Panc1 (cell line): ENCODE measurements at regions not wholly inside any gene's neighbourhood (a gene's known extent, or its start where the extent isn't known, plus 50 kb on each side); places are given as distances from the start of the nearest gene placed in this dataset.

Experiments used
- ATAC-seq: fragments of 200-7000 bp; cut with Tn5 transposase; 2 replicates; pipeline ENCODE4 v1.9.1; 2020; ENCODE audit warnings: mild to moderate bottlenecking, moderate library complexity
- BruUV-seq: library from RNA; stranded (reverse); fragments of 400-500 nt; replicated peaks from 2 replicates; lab custom pipeline; 2021; lab: Mats Ljungman, UMichigan
- CTCF ChIA-PET: fragments of 300-600 bp; sonication (Branson Sonifier 250); formaldehyde crosslinking; loops from one replicate; lab custom pipeline; 2022; ENCODE audit warnings: antibody characterized with exemption; lab: Charles Lee
- POLR2A ChIA-PET: fragments of 300-600 bp; sonication (Branson Sonifier 250); formaldehyde crosslinking; loops from one replicate; lab custom pipeline; 2022; ENCODE audit warnings: antibody characterized with exemption; lab: Charles Lee
- DNase-seq: peaks from one replicate; pipeline ENCODE4 v3.0.0-alpha.2; 2010; ENCODE audit warnings: low read depth, low spot score
- H3K27ac ChIP-seq: 2 replicates; pipeline ENCODE4 v1.5.1; 2011; ENCODE audit warnings: mild to moderate bottlenecking, low read length, inconsistent platforms
- H3K27me3 ChIP-seq: fragments of 200-500 bp; sonication (Bioruptor generic); 2 replicates; pipeline ENCODE4 v1.6.0; 2014; ENCODE audit warnings: low read length, inconsistent platforms; ENCODE audit not compliant: control insufficient read depth, insufficient read depth
- H3K36me3 ChIP-seq: fragments of 200-500 bp; sonication (Bioruptor generic); 2 replicates; pipeline ENCODE4 v1.5.1; 2014; ENCODE audit warnings: inconsistent platforms, mild to moderate bottlenecking, low read length, moderate library complexity; ENCODE audit not compliant: control insufficient read depth, insufficient read depth
- H3K4me1 ChIP-seq: 2 replicates; pipeline ENCODE4 v1.5.1; 2011; ENCODE audit warnings: inconsistent platforms, mild to moderate bottlenecking, low read length, moderate library complexity; ENCODE audit not compliant: control insufficient read depth, insufficient read depth
- H3K4me3 ChIP-seq, 2 experiments: 2 replicates each; pipeline ENCODE4 v1.5.1; 2011 to 2012; ENCODE audit warnings: low read depth in 2 of 2, low read length in 2 of 2, mild to moderate bottlenecking in 2 of 2, inconsistent platforms in 1 of 2, moderate library complexity in 1 of 2
- H3K9me3 ChIP-seq: fragments of 200-500 bp; sonication (Bioruptor generic); 2 replicates; pipeline ENCODE4 v1.5.1; 2014; ENCODE audit warnings: low read depth, mild to moderate bottlenecking, inconsistent platforms, low read length, moderate library complexity; ENCODE audit not compliant: control insufficient read depth, insufficient read depth
- POLR2AphosphoS5 ChIP-seq: IDR thresholded peaks from 2 replicates; pipeline ENCODE4 v1.6.1; 2012; ENCODE audit warnings: mild to moderate bottlenecking, low read depth, low read length, moderate library complexity
- SIN3A ChIP-seq: IDR thresholded peaks from 2 replicates; pipeline ENCODE4 v1.6.1; 2012; ENCODE audit warnings: low read depth, mild to moderate bottlenecking, low read length, moderate library complexity, borderline replicate concordance; ENCODE audit not compliant: insufficient read depth
- TCF7L2 ChIP-seq: IDR thresholded peaks from 2 replicates; pipeline ENCODE4 v1.6.1; 2011; ENCODE audit warnings: mild to moderate bottlenecking, low read depth, low read length, inconsistent platforms
- in situ Hi-C: cut with HindIII; loops from 2 replicates; pipeline ENCODE4 v1.10.0; 2016; ENCODE audit warnings: low sequenced_read_pairs, low pct_unique_long_range_greater_than_20kb
- intact Hi-C: fragments of 100-400 bp; cut with micrococcal nuclease; formaldehyde crosslinking; loops from one replicate; pipeline ENCODE4 v1.10.0; 2022; ENCODE audit not compliant: unreplicated experiment
- TF ChIP-seq, protein P1 (sequence below), 2 experiments: IDR thresholded peaks; 2 replicates each; pipeline ENCODE4 v1.6.1; 2011 to 2012; ENCODE audit warnings: low read depth in 2 of 2, control low read depth in 1 of 2, low read length in 1 of 2, mild to moderate bottlenecking in 1 of 2, moderate library complexity in 1 of 2; ENCODE audit not compliant: insufficient read depth in 1 of 2
- TF ChIP-seq, protein P2 (sequence below): fragments of 450-650 bp; IDR thresholded peaks from 2 replicates; pipeline ENCODE4 v1.5.1; 2017; ENCODE audit warnings: mild to moderate bottlenecking

DNA sequence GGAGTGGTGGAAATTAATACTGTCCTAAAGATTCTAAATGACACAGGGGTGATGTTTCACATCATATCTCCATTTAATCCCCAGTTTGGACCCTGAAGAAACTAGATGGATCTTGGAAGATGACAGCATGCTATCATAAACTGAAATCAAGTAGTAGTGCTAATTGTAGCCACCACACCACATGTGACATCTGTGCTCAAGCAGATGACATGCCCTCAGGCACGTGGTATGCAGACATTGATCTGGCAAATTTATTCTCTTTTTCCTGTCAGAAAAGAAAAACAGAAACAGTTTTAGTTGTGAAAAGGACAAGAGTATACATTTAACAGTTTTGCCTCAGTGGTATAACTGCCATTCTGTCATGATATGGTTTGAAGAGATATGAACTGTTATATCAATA, 52.9 kb upstream of the PGR start:
- ATAC-seq = no peak
- H3K4me1 ChIP-seq = no peaks in the 10 kb centered on the region
- TF ChIP-seq POLR2AphosphoS5 (no peak), SIN3A (no peak), TCF7L2 (no peak)
- TF ChIP-seq, protein P1, sequence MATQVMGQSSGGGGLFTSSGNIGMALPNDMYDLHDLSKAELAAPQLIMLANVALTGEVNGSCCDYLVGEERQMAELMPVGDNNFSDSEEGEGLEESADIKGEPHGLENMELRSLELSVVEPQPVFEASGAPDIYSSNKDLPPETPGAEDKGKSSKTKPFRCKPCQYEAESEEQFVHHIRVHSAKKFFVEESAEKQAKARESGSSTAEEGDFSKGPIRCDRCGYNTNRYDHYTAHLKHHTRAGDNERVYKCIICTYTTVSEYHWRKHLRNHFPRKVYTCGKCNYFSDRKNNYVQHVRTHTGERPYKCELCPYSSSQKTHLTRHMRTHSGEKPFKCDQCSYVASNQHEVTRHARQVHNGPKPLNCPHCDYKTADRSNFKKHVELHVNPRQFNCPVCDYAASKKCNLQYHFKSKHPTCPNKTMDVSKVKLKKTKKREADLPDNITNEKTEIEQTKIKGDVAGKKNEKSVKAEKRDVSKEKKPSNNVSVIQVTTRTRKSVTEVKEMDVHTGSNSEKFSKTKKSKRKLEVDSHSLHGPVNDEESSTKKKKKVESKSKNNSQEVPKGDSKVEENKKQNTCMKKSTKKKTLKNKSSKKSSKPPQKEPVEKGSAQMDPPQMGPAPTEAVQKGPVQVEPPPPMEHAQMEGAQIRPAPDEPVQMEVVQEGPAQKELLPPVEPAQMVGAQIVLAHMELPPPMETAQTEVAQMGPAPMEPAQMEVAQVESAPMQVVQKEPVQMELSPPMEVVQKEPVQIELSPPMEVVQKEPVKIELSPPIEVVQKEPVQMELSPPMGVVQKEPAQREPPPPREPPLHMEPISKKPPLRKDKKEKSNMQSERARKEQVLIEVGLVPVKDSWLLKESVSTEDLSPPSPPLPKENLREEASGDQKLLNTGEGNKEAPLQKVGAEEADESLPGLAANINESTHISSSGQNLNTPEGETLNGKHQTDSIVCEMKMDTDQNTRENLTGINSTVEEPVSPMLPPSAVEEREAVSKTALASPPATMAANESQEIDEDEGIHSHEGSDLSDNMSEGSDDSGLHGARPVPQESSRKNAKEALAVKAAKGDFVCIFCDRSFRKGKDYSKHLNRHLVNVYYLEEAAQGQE (IDR thresholded peaks at IDR 0.05; ENCODE audit: insufficient read depth in 1 of 2, low read depth in 2 of 2, low read length in 1 of 2) = no peak
- TF ChIP-seq, protein P2, sequence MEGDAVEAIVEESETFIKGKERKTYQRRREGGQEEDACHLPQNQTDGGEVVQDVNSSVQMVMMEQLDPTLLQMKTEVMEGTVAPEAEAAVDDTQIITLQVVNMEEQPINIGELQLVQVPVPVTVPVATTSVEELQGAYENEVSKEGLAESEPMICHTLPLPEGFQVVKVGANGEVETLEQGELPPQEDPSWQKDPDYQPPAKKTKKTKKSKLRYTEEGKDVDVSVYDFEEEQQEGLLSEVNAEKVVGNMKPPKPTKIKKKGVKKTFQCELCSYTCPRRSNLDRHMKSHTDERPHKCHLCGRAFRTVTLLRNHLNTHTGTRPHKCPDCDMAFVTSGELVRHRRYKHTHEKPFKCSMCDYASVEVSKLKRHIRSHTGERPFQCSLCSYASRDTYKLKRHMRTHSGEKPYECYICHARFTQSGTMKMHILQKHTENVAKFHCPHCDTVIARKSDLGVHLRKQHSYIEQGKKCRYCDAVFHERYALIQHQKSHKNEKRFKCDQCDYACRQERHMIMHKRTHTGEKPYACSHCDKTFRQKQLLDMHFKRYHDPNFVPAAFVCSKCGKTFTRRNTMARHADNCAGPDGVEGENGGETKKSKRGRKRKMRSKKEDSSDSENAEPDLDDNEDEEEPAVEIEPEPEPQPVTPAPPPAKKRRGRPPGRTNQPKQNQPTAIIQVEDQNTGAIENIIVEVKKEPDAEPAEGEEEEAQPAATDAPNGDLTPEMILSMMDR = no peak
- no peaks in the 10 kb centered on the region for H3K27me3 ChIP-seq
- ChIA-PET CTCF (no interaction called here), POLR2A (no interaction called here)
- no peak overlapping the region for H3K4me3 ChIP-seq
- H3K9me3 ChIP-seq = no peaks in the 10 kb centered on the region
- DNase-seq = no peak
- in situ Hi-C loops = no loop called here
- BruUV-seq = no TSS peak
- intact Hi-C loops = no loop called here
- no peak overlapping the region for H3K27ac ChIP-seq
- H3K36me3 ChIP-seq = no peaks in the 10 kb centered on the region

DNA sequence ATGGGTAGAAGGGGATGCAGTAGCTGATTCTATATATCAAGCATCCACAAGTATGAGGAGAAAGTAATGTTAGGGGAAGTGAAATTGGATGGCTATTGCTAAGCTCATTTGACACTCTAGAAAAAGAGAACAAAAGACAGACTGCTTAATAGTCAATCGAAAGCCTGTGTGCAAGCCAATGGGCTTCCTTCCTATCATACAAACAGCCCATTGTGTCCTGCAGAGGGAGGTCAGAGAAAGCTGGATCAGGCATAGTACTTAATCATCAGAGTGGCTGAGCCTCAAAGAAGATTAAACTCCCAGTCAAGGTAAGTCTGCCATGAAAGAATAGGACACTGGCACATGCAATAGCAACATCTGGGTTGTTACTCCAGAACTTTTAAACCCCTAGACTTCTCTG, 50.9 kb upstream of the PGR start:
- DNase-seq = no peak
- no peak overlapping the region for H3K4me3 ChIP-seq
- BruUV-seq = no TSS peak
- intact Hi-C loops = no loop called here
- in situ Hi-C loops = no loop called here
- H3K9me3 ChIP-seq = no peaks in the 10 kb centered on the region
- no peaks in the 10 kb centered on the region for H3K27me3 ChIP-seq
- ATAC-seq = no peak
- no peak overlapping the region for H3K27ac ChIP-seq
- TF ChIP-seq TCF7L2 (no peak), POLR2AphosphoS5 (no peak), SIN3A (no peak)
- TF ChIP-seq, protein P1 (IDR thresholded peaks at IDR 0.05; ENCODE audit: insufficient read depth in 1 of 2, low read depth in 2 of 2, low read length in 1 of 2) = no peak
- TF ChIP-seq, protein P2 = no peak
- no peaks in the 10 kb centered on the region for H3K36me3 ChIP-seq
- H3K4me1 ChIP-seq = no peaks in the 10 kb centered on the region
- POLR2A ChIA-PET = no interaction called here
- CTCF ChIA-PET = no interaction called here
